Lower leg skin (tissue), 3 donors: ENCODE measurements at regions not wholly inside any gene's neighbourhood (a gene's known extent, or its start where the extent isn't known, plus 50 kb on each side); places are given as distances from the start of the nearest gene placed in this dataset.

ENCODE experiments used
- POLR2A ChIP-seq, 2 donors: fragments of 450-650 bp; IDR thresholded peaks; one replicate each; pipeline ENCODE4 v1.6.1; 2016 to 2017; ENCODE audit warnings: antibody characterized with exemption in 2 of 2, mild to moderate bottlenecking in 1 of 2, moderate library complexity in 1 of 2
- TF ChIP-seq, protein P1 (sequence below), 3 donors: fragments of 450-650 bp; IDR thresholded peaks; one replicate each; pipeline ENCODE4 v1.5.1; 2016; ENCODE audit warnings: antibody characterized with exemption in 3 of 3, mild to moderate bottlenecking in 3 of 3, moderate library complexity in 2 of 3

- TF ChIP-seq, protein P1, sequence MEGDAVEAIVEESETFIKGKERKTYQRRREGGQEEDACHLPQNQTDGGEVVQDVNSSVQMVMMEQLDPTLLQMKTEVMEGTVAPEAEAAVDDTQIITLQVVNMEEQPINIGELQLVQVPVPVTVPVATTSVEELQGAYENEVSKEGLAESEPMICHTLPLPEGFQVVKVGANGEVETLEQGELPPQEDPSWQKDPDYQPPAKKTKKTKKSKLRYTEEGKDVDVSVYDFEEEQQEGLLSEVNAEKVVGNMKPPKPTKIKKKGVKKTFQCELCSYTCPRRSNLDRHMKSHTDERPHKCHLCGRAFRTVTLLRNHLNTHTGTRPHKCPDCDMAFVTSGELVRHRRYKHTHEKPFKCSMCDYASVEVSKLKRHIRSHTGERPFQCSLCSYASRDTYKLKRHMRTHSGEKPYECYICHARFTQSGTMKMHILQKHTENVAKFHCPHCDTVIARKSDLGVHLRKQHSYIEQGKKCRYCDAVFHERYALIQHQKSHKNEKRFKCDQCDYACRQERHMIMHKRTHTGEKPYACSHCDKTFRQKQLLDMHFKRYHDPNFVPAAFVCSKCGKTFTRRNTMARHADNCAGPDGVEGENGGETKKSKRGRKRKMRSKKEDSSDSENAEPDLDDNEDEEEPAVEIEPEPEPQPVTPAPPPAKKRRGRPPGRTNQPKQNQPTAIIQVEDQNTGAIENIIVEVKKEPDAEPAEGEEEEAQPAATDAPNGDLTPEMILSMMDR (IDR thresholded peaks at IDR 0.05), result no peak
- no peak for TF ChIP-seq POLR2A (IDR thresholded peaks at IDR 0.05)
Observed at GRCh38 chr3:111331912-111332311, 210.1 kb upstream of the CD96 start.
